Progenitor cell of endocrine pancreas (in vitro differentiated cells): ENCODE measurements at regions not wholly inside any gene's neighbourhood (a gene's known extent, or its start where the extent isn't known, plus 50 kb on each side); places are given as distances from the start of the nearest gene placed in this dataset.

Experiments
- DNase-seq: peaks from one replicate; pipeline ENCODE4 v3.0.0; 2021; ENCODE audit warnings: low spot score; ENCODE audit not compliant: unreplicated experiment
- H3K27ac Mint-ChIP-seq: 2 replicates; pipeline ENCODE4 v1.8.0; 2021; ENCODE audit warnings: mild to moderate bottlenecking, moderate library complexity, mixed read lengths
- H3K27me3 Mint-ChIP-seq: 2 replicates; pipeline ENCODE4 v1.8.0; 2021; ENCODE audit warnings: mixed read lengths
- H3K36me3 Mint-ChIP-seq: 2 replicates; pipeline ENCODE4 v1.8.0; 2022; ENCODE audit warnings: mixed read lengths; ENCODE audit not compliant: insufficient read depth
- H3K4me1 Mint-ChIP-seq: 2 replicates; pipeline ENCODE4 v1.8.0; 2021; ENCODE audit warnings: low read depth, mixed read lengths
- H3K4me3 Mint-ChIP-seq: 2 replicates; pipeline ENCODE4 v1.8.0; 2021; ENCODE audit warnings: low read depth, mild to moderate bottlenecking, moderate library complexity, mixed read lengths
- H3K9me3 Mint-ChIP-seq: 2 replicates; pipeline ENCODE4 v1.8.0; 2021; ENCODE audit warnings: low read depth, mixed read lengths
- TF ChIP-seq, protein P1 (sequence below): fragments of 200-600 bp; sonication (generic); IDR thresholded peaks from one replicate; pipeline ENCODE4 v1.5.0; 2021; ENCODE audit warnings: antibody characterized with exemption, mild to moderate bottlenecking; ENCODE audit not compliant: unreplicated experiment

GRCh38 chr5:130532786-130533185, 628.5 kb downstream of the CHSY3 start:
- Mint-ChIP-seq H3K27ac (no peak overlapping the region), H3K4me1 (no peaks in the 10 kb centered on the region), H3K4me3 (no peak overlapping the region), H3K9me3 (no peaks in the 10 kb centered on the region), H3K36me3 (no peaks in the 10 kb centered on the region), H3K27me3 (no peaks in the 10 kb centered on the region)
- no peak for DNase-seq
- TF ChIP-seq, protein P1, sequence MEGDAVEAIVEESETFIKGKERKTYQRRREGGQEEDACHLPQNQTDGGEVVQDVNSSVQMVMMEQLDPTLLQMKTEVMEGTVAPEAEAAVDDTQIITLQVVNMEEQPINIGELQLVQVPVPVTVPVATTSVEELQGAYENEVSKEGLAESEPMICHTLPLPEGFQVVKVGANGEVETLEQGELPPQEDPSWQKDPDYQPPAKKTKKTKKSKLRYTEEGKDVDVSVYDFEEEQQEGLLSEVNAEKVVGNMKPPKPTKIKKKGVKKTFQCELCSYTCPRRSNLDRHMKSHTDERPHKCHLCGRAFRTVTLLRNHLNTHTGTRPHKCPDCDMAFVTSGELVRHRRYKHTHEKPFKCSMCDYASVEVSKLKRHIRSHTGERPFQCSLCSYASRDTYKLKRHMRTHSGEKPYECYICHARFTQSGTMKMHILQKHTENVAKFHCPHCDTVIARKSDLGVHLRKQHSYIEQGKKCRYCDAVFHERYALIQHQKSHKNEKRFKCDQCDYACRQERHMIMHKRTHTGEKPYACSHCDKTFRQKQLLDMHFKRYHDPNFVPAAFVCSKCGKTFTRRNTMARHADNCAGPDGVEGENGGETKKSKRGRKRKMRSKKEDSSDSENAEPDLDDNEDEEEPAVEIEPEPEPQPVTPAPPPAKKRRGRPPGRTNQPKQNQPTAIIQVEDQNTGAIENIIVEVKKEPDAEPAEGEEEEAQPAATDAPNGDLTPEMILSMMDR = no peak

GRCh38 chr5:130529511-130530485, 625.5 kb downstream of the CHSY3 start:
- Mint-ChIP-seq H3K9me3 (peaks cover 5% of the 10 kb centered on the region), H3K4me1 (peaks cover 2% of the 10 kb centered on the region), H3K36me3 (no peaks in the 10 kb centered on the region), H3K27ac (no peak overlapping the region), H3K27me3 (no peaks in the 10 kb centered on the region), H3K4me3 (no peak overlapping the region)
- no peak for DNase-seq
- TF ChIP-seq, protein P1 = no peak

DNA sequence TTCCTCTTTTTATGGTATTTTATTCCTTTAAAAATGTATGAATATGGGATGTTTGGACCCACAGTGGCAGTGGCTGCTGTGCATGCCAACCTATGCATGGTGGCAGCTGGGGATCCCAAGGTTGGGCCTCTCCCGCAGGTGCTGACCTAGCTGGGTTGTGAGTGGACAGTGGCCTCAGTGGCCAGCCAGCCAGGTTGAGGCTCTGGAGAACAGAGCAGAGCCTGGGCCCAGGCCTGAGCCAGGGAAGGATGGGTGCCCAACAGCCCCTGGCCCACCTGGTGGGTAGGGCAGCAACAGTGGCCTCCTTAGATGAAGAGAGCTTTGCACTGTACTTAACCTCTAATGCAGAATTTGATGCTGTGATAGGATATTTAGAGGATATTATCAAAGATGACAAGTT, 624.8 kb downstream of the CHSY3 start:
- TF ChIP-seq, protein P1 = no peak
- H3K4me3 Mint-ChIP-seq = no peak overlapping the region
- peaks cover 5% of the 10 kb centered on the region for H3K9me3 Mint-ChIP-seq
- no peak overlapping the region for H3K27ac Mint-ChIP-seq
- H3K27me3 Mint-ChIP-seq = no peaks in the 10 kb centered on the region
- peaks cover 2% of the 10 kb centered on the region for H3K4me1 Mint-ChIP-seq
- no peak for DNase-seq
- H3K36me3 Mint-ChIP-seq = no peaks in the 10 kb centered on the region

- no peaks in the 10 kb centered on the region for H3K36me3 Mint-ChIP-seq
- peaks cover 5% of the 10 kb centered on the region for H3K9me3 Mint-ChIP-seq
- no peak overlapping the region for H3K4me3 Mint-ChIP-seq
- TF ChIP-seq, protein P1 = no peak
- no peak overlapping the region for H3K27ac Mint-ChIP-seq
- H3K27me3 Mint-ChIP-seq = no peaks in the 10 kb centered on the region
- H3K4me1 Mint-ChIP-seq = peaks cover 2% of the 10 kb centered on the region
- DNase-seq = no peak
These were observed 624.2 kb downstream of the CHSY3 start for GRCh38 chr5:130528474-130528873.

DNA sequence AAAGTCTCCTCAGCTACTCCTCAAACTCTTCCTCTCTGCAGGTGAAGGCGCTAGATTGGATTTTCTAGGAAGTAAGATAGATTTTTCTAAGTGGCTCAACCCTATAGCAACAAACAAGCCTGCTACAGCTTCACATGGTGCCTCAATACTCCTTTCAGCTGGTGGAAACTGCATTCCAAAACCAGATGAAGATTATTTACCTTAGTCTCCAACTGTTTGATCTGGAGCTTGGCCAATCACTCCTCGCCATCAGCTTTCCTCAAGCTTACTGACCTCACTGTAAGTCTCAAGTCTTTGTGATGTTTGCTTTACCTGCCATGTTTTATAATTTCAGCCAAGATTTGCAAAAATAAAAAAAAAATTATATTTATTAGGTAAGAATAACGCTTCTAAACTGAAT, 622.4 kb downstream of the CHSY3 start:
- no peaks in the 10 kb centered on the region for H3K36me3 Mint-ChIP-seq
- H3K9me3 Mint-ChIP-seq = peaks cover 5% of the 10 kb centered on the region
- H3K4me1 Mint-ChIP-seq = peaks cover 3% of the 10 kb centered on the region
- no peak for DNase-seq
- no peaks in the 10 kb centered on the region for H3K27me3 Mint-ChIP-seq
- no peak overlapping the region for H3K27ac Mint-ChIP-seq
- no peak overlapping the region for H3K4me3 Mint-ChIP-seq
- TF ChIP-seq, protein P1 = no peak
